ENCODE measurements at regions not wholly inside any gene's neighbourhood (a gene's known extent, or its start where the extent isn't known, plus 50 kb on each side); places are given as distances from the start of the nearest gene placed in this dataset.

DNA sequence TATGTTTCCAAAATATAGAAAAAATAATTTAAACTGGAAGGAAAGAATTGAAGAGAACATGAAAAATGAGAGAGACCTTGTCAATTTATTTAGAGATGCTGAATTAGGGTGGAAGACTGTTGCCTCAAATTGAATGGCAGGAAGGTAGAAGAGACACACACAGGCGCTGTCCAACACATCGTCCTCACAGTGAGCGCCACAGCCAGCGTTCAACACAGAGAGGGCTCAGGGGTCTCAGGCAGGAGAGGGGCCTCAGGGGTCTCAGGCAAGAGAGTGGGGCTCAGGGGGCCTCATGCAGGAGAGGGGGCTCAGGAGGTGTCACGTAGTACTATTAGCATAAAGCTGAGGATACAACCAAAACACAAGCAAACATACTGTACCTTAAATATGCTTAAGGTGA is 65.7 kb downstream of the TMEM18 start:
- DNase-seq (ENCODE audit: low read depth) = no peak

GRCh38 chr2:610491-610890 is 66.7 kb downstream of the TMEM18 start:
- DNase-seq (ENCODE audit: low read depth) = no peak

DNA sequence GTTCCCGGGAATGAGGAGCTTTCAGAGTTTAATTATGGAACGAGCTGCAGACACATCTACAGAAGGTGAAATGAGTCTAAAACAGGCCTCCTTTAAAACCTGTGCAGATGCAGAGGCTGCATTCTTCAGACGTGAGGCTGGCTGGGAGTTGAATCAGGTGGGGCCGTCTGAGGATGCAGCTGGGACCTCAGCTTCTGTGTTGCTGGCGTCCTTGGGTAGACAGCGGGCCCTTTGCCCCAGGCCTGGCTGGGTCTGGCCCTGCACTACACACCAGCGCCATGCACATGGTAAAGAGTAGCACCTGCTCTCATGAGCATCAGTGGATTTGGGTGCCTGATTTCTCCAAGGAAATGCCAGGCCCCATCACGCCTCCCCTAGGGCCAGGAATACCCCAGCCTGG is 67.3 kb downstream of the TMEM18 start:
- no peak for DNase-seq (ENCODE audit: low read depth)

DNA sequence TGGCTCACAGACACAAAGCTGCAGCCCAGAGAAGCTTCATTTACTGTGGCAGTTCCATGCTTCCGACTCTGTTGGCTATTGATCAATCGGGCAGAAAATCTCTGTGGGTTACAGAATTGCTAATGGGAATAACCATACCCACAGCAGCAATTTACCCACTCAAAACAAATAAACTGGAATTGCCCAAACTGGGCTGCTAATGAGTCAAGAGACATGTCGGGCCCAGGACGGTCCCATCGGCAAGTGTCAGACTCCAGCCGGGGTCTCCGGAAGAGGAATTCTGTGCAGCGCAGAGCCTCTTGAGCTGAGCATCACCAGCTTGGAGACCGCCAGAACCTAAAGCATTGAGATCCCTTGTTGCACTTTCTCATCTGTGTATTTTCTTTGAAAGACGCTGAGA is 67.8 kb downstream of the TMEM18 start:
- DNase-seq (ENCODE audit: low read depth) = no peak

GRCh38 chr2:608711-609110 is 68.5 kb downstream of the TMEM18 start:
- no peak for DNase-seq (ENCODE audit: low read depth)

DNA sequence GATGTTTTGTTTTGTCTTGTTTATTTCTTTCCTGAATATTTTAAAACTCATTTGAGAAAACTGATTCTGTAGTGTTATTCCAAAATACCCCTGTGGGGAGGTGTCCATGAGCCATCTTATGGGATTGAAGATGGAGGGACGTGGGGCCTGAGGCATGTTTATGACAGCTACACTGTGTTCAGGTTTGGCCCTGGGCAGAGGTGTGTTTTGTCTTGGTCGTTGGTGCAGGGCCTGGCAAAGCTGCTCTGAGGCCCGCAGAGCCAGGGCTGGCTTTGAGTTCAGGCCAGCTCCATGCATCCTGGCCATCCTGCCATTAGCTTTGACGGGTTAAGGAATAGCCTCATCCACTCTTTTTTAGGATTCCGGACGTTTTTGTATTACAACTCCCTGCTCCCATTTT is 68.9 kb downstream of the TMEM18 start:
- no peak for DNase-seq (ENCODE audit: low read depth)

GRCh38 chr2:607709-608108 is 69.5 kb downstream of the TMEM18 start:
- DNase-seq (ENCODE audit: low read depth) = no peak

DNA sequence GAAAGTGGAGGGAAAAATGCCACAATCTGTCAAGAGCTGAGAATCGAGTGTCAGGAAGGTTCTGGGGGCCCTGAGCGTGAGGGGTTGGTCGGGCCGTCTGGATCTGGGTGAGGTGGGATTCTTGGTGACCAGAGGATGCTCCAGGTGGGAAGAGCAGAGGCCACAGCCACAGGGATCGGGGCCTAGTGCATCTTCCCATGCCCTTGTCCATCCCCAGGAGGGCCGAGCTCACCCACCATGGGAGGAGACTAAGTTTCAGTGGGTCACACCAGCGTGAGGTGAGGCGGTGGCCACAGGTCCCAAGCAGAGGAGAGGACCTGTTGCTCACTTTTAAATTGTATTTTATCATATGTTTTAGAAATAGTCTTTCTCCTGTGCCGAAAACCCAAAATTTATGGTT is 70.0 kb downstream of the TMEM18 start:
- DNase-seq (ENCODE audit: low read depth) = no peak

- no peak for DNase-seq (ENCODE audit: low read depth)
Observed at GRCh38 chr2:605674-606608, 71.3 kb downstream of the TMEM18 start.

GRCh38 chr2:604854-605524 is 72.2 kb downstream of the TMEM18 start:
- no peak for DNase-seq (ENCODE audit: low read depth)

GRCh38 chr2:604385-604784 is 72.8 kb downstream of the TMEM18 start:
- no peak for DNase-seq (ENCODE audit: low read depth)

- no peak for DNase-seq (ENCODE audit: low read depth)
Observed at GRCh38 chr2:603869-604268, 73.3 kb downstream of the TMEM18 start.

- no peak for DNase-seq (ENCODE audit: low read depth)
Observed at GRCh38 chr2:603427-603826, 73.8 kb downstream of the TMEM18 start.

DNA sequence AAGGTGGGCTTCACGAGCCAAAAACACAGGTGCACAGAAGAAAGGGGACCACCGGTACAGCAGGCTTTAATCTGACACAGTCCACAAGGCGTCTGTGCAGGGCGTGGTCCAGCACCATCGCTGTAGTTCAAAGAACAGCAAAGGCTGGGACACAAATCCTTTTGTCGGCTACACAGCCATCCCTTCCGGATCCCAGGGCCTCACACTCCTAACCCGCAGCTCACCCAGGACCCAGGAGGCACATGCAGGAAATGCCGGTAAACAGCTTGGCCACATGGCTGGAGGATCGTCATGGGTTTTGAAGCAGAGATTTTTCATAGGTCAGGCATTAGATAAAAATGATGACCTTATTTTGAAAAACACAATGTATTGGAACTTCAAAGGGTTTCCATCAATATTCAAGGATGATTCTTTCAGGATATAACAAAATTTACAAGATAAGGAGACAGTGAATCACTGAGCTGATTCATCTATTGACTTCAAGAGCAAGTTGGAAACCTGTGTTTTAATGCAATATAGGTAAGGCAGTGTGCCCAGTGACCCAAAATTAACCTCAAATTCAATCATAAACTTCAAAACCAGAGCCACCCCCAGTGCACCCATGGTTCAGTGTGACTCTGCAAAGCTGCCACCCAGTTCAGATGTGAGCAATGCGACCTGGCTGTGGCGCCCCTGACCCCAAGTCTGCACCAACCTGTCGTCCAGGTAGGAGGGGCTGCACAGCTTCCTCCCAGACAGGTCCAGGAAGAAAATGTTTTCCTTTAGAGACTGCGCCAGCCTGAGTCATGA is 74.4 kb downstream of the TMEM18 start:
- DNase-seq (ENCODE audit: low read depth) = no peak

DNA sequence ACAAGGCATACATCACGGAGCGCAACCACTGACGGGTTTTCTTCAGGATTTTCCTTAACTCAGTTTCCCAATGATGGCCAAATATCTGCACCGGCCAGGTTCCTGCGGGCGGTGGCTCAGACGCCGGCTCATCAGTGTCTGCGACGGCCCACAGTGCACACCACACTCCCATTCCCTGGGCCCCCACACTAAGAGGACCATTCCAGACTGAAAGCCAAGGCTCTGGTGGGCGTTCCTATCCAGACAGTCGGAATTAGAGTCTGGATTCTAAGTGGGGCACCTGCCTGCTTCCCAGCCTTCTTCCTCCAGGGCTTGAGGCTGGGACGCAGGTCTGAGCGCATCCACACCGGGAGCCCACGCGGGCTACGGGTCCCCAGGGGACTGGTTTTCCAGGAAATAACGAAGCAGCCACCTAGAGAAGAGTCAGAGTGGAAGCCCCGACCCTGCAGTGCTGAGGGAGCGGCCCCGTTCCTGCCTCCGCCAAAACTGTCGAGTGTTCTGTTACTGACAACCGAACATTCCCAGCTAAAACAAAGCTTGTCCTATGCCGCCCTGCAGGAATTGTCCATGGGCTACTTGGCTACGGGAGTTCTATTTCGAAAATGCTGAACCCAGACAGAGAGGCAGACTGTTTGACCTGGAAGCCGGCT is 75.3 kb downstream of the TMEM18 start:
- DNase-seq (ENCODE audit: low read depth) = no peak

DNA sequence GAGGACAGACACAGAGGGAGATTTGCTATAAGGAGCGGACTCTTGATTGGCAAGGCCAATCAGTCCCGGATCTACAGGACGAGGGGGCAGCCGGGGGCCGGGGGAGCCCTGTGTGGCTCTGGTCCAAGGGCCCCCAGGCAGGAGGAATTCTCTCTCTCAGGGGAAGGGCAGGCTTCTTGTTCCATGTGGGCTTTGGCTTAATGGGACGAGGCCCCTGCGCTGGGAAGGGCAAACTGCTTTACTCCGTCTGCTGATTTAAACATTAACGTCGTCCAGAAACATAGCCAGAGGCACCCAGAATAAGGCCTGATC is 75.9 kb downstream of the TMEM18 start:
- DNase-seq (ENCODE audit: low read depth) = no peak

- no peak for DNase-seq (ENCODE audit: low read depth)
Observed at GRCh38 chr2:600542-601386, 76.4 kb downstream of the TMEM18 start.

- no peak for DNase-seq (ENCODE audit: low read depth)
Observed at GRCh38 chr2:599601-600000, 77.6 kb downstream of the TMEM18 start.

- DNase-seq (ENCODE audit: low read depth) = no peak
Observed at GRCh38 chr2:598058-598802, 79.0 kb downstream of the TMEM18 start.

All from myocyte (in vitro differentiated cells).